ENCODE measurements at regions not wholly inside any gene's neighbourhood (a gene's known extent, or its start where the extent isn't known, plus 50 kb on each side); places are given as distances from the start of the nearest gene placed in this dataset.
"Not testable (repeated sequence)": the region's sequence is repeated elsewhere in the genome, so short reads cannot be mapped to it uniquely, and the experiment has no call there.

- H3K27me3 Mint-ChIP-seq, result peaks cover 0 to 8% of the 10 kb centered on the region in 2 donors
- DNase-seq (no peak), ATAC-seq (replicated peaks) (no peak)
- no peaks in the 10 kb centered on the region for H3K36me3 Mint-ChIP-seq (ENCODE audit: insufficient read depth)
- H3K27ac Mint-ChIP-seq, result no peak overlapping the region
- peaks cover 0 to 4% of the 10 kb centered on the region in 2 donors for H3K9me3 Mint-ChIP-seq
- H3K4me3 Mint-ChIP-seq, result no peak overlapping the region
- H3K4me1 Mint-ChIP-seq (ENCODE audit: low read depth in 2 of 2), result peaks cover 5 to 8% of the 10 kb centered on the region in 2 donors
These were observed 138.5 kb upstream of the ABI3BP start for GRCh38 chr3:101131767-101132166.

- Mint-ChIP-seq H3K4me1 (ENCODE audit: low read depth in 2 of 2) (peaks cover 5 to 7% of the 10 kb centered on the region in 2 donors), H3K36me3 (ENCODE audit: insufficient read depth) (no peaks in the 10 kb centered on the region), H3K27me3 (peaks cover 17 to 24% of the 10 kb centered on the region in 2 donors), H3K4me3 (no peak overlapping the region), H3K27ac (no peak overlapping the region), H3K9me3 (peaks cover 0 to 4% of the 10 kb centered on the region in 2 donors)
- no peak for DNase-seq
- no peak for ATAC-seq (replicated peaks)
These were observed 135.6 kb upstream of the ABI3BP start for GRCh38 chr3:101128786-101129185.

- Mint-ChIP-seq H3K4me3 (no peak overlapping the region), H3K9me3 (no peaks in the 10 kb centered on the region), H3K4me1 (ENCODE audit: low read depth in 2 of 2) (no peaks in the 10 kb centered on the region), H3K36me3 (ENCODE audit: insufficient read depth) (no peaks in the 10 kb centered on the region), H3K27ac (no peak overlapping the region), H3K27me3 (peaks cover 17 to 24% of the 10 kb centered on the region in 2 donors)
- DNase-seq (no peak), ATAC-seq (replicated peaks) (no peak)
These were observed 134.8 kb upstream of the ABI3BP start for GRCh38 chr3:101128001-101128400.

- no peak for DNase-seq
- Mint-ChIP-seq H3K9me3 (no peaks in the 10 kb centered on the region), H3K4me1 (ENCODE audit: low read depth in 2 of 2) (no peaks in the 10 kb centered on the region), H3K27me3 (peaks cover 17 to 35% of the 10 kb centered on the region in 2 donors), H3K4me3 (no peak overlapping the region), H3K27ac (no peak overlapping the region), H3K36me3 (ENCODE audit: insufficient read depth) (no peaks in the 10 kb centered on the region)
- ATAC-seq (replicated peaks), result no peak
These were observed 130.9 kb upstream of the ABI3BP start for GRCh38 chr3:101124125-101124524.

GRCh38 chr3:101123081-101123480 is 129.9 kb upstream of the ABI3BP start:
- no peaks in the 10 kb centered on the region for H3K9me3 Mint-ChIP-seq
- H3K36me3 Mint-ChIP-seq (ENCODE audit: insufficient read depth), result no peaks in the 10 kb centered on the region
- H3K4me1 Mint-ChIP-seq (ENCODE audit: low read depth in 2 of 2), result no peaks in the 10 kb centered on the region
- H3K4me3 Mint-ChIP-seq, result no peak overlapping the region
- no peak overlapping the region for H3K27ac Mint-ChIP-seq
- no peak for ATAC-seq (replicated peaks)
- no peak for DNase-seq
- peaks cover 17 to 35% of the 10 kb centered on the region in 2 donors for H3K27me3 Mint-ChIP-seq

- H3K36me3 Mint-ChIP-seq (ENCODE audit: insufficient read depth), result no peaks in the 10 kb centered on the region
- H3K27ac Mint-ChIP-seq, result no peak overlapping the region
- peaks cover 17 to 35% of the 10 kb centered on the region in 2 donors for H3K27me3 Mint-ChIP-seq
- H3K4me1 Mint-ChIP-seq (ENCODE audit: low read depth in 2 of 2), result no peaks in the 10 kb centered on the region
- no peak overlapping the region for H3K4me3 Mint-ChIP-seq
- ATAC-seq (replicated peaks) (no peak), DNase-seq (no peak)
- H3K9me3 Mint-ChIP-seq, result no peaks in the 10 kb centered on the region
These were observed 129.5 kb upstream of the ABI3BP start for GRCh38 chr3:101122681-101123080.

GRCh38 chr3:101120039-101120438 is 126.8 kb upstream of the ABI3BP start:
- H3K27me3 Mint-ChIP-seq, result peaks cover 12 to 21% of the 10 kb centered on the region in 2 donors
- H3K27ac Mint-ChIP-seq, result no peak overlapping the region
- no peaks in the 10 kb centered on the region for H3K9me3 Mint-ChIP-seq
- no peaks in the 10 kb centered on the region for H3K4me1 Mint-ChIP-seq (ENCODE audit: low read depth in 2 of 2)
- ATAC-seq (replicated peaks), result no peak
- DNase-seq, result no peak
- H3K4me3 Mint-ChIP-seq, result no peak overlapping the region
- peaks cover 3% of the 10 kb centered on the region for H3K36me3 Mint-ChIP-seq (ENCODE audit: insufficient read depth)

- no peak for DNase-seq
These were observed 126.3 kb upstream of the ABI3BP start for GRCh38 chr3:101119535-101119934.

GRCh38 chr3:101117980-101118379 is 124.8 kb upstream of the ABI3BP start:
- Mint-ChIP-seq H3K27me3 (peaks cover 0 to 11% of the 10 kb centered on the region in 2 donors), H3K36me3 (ENCODE audit: insufficient read depth) (peaks cover 3% of the 10 kb centered on the region)
- ATAC-seq (replicated peaks), result no peak

More at GRCh38 chr3:101119535-101119934, 126.3 kb upstream of the ABI3BP start:
- Mint-ChIP-seq H3K27me3 (peaks cover 7 to 16% of the 10 kb centered on the region in 2 donors), H3K4me1 (ENCODE audit: low read depth in 2 of 2) (no peaks in the 10 kb centered on the region), H3K4me3 (no peak overlapping the region), H3K27ac (no peak overlapping the region), H3K9me3 (no peaks in the 10 kb centered on the region), H3K36me3 (ENCODE audit: insufficient read depth) (peaks cover 3% of the 10 kb centered on the region)
- ATAC-seq (replicated peaks), result no peak

GRCh38 chr3:101117465-101117864 is 124.2 kb upstream of the ABI3BP start:
- H3K9me3 Mint-ChIP-seq, result no peaks in the 10 kb centered on the region
- no peak overlapping the region for H3K27ac Mint-ChIP-seq
- H3K27me3 Mint-ChIP-seq, result peaks cover 0 to 11% of the 10 kb centered on the region in 2 donors
- no peak overlapping the region for H3K4me3 Mint-ChIP-seq
- DNase-seq (no peak), ATAC-seq (replicated peaks) (no peak)
- H3K4me1 Mint-ChIP-seq (ENCODE audit: low read depth in 2 of 2), result no peaks in the 10 kb centered on the region
- H3K36me3 Mint-ChIP-seq (ENCODE audit: insufficient read depth), result peaks cover 3% of the 10 kb centered on the region

More at GRCh38 chr3:101117980-101118379, 124.8 kb upstream of the ABI3BP start:
- H3K9me3 Mint-ChIP-seq, result no peaks in the 10 kb centered on the region
- H3K27ac Mint-ChIP-seq, result no peak overlapping the region
- no peak for DNase-seq
- H3K4me3 Mint-ChIP-seq, result no peak overlapping the region
- no peaks in the 10 kb centered on the region for H3K4me1 Mint-ChIP-seq (ENCODE audit: low read depth in 2 of 2)

- H3K27me3 Mint-ChIP-seq, result peaks cover 0 to 16% of the 10 kb centered on the region in 2 donors
- not testable (repeated sequence) for H3K27ac Mint-ChIP-seq; H3K36me3 Mint-ChIP-seq (ENCODE audit: insufficient read depth); H3K9me3 Mint-ChIP-seq; H3K4me1 Mint-ChIP-seq (ENCODE audit: low read depth in 2 of 2); DNase-seq; ATAC-seq (replicated peaks); H3K4me3 Mint-ChIP-seq
These were observed 117.1 kb upstream of the ABI3BP start for GRCh38 chr3:101110295-101110694.

GRCh38 chr3:101104321-101104720 is 111.1 kb upstream of the ABI3BP start:
- no peak for DNase-seq
- Mint-ChIP-seq H3K9me3 (peaks cover 0 to under 1% of the 10 kb centered on the region in 2 donors), H3K36me3 (ENCODE audit: insufficient read depth) (no peaks in the 10 kb centered on the region), H3K4me1 (ENCODE audit: low read depth in 2 of 2) (no peaks in the 10 kb centered on the region), H3K27ac (no peak overlapping the region), H3K27me3 (peaks cover 13 to 18% of the 10 kb centered on the region in 2 donors), H3K4me3 (no peak overlapping the region)
- ATAC-seq (replicated peaks), result no peak

GRCh38 chr3:101102678-101103296 is 109.6 kb upstream of the ABI3BP start:
- Mint-ChIP-seq H3K27ac (no peak overlapping the region), H3K36me3 (ENCODE audit: insufficient read depth) (no peaks in the 10 kb centered on the region), H3K4me3 (no peak overlapping the region), H3K9me3 (no peaks in the 10 kb centered on the region), H3K4me1 (ENCODE audit: low read depth in 2 of 2) (no peaks in the 10 kb centered on the region), H3K27me3 (peaks cover 25 to 32% of the 10 kb centered on the region in 2 donors)
- DNase-seq (no peak), ATAC-seq (replicated peaks) (no peak)

GRCh38 chr3:101100361-101101009 is 107.3 kb upstream of the ABI3BP start:
- no peak for DNase-seq
- H3K36me3 Mint-ChIP-seq (ENCODE audit: insufficient read depth), result no peaks in the 10 kb centered on the region
- no peak overlapping the region for H3K4me3 Mint-ChIP-seq
- ATAC-seq (replicated peaks), result no peak
- H3K27ac Mint-ChIP-seq, result no peak overlapping the region
- peaks cover 25% of the 10 kb centered on the region in 2 donors for H3K27me3 Mint-ChIP-seq
- no peaks in the 10 kb centered on the region for H3K4me1 Mint-ChIP-seq (ENCODE audit: low read depth in 2 of 2)
- no peaks in the 10 kb centered on the region for H3K9me3 Mint-ChIP-seq

Measured in effector memory CD8-positive, alpha-beta T cell (primary cell).